22Rv1 (cell line): ENCODE measurements at regions not wholly inside any gene's neighbourhood (a gene's known extent, or its start where the extent isn't known, plus 50 kb on each side); places are given as distances from the start of the nearest gene placed in this dataset.
"Not testable (repeated sequence)": the region's sequence is repeated elsewhere in the genome, so short reads cannot be mapped to it uniquely, and the experiment has no call there.

Source experiments
- CTCF ChIP-seq: fragments of 450-650 bp; IDR thresholded peaks from 2 replicates; pipeline ENCODE4 v1.5.1; 2017; ENCODE audit warnings: mild to moderate bottlenecking
- ZFX ChIP-seq: fragments of 450-650 bp; IDR thresholded peaks from 2 replicates; pipeline ENCODE4 v1.6.1; 2017; ENCODE audit warnings: antibody characterized with exemption, borderline replicate concordance

GRCh38 chr21:27860314-27860955 lies 893.5 kb upstream of the ADAMTS5 start:
- not testable (repeated sequence) for TF ChIP-seq CTCF, ZFX
